ENCODE measurements at regions not wholly inside any gene's neighbourhood (a gene's known extent, or its start where the extent isn't known, plus 50 kb on each side); places are given as distances from the start of the nearest gene placed in this dataset.

- TF ChIP-seq, protein P1, sequence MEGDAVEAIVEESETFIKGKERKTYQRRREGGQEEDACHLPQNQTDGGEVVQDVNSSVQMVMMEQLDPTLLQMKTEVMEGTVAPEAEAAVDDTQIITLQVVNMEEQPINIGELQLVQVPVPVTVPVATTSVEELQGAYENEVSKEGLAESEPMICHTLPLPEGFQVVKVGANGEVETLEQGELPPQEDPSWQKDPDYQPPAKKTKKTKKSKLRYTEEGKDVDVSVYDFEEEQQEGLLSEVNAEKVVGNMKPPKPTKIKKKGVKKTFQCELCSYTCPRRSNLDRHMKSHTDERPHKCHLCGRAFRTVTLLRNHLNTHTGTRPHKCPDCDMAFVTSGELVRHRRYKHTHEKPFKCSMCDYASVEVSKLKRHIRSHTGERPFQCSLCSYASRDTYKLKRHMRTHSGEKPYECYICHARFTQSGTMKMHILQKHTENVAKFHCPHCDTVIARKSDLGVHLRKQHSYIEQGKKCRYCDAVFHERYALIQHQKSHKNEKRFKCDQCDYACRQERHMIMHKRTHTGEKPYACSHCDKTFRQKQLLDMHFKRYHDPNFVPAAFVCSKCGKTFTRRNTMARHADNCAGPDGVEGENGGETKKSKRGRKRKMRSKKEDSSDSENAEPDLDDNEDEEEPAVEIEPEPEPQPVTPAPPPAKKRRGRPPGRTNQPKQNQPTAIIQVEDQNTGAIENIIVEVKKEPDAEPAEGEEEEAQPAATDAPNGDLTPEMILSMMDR (IDR thresholded peaks at IDR 0.05; ENCODE audit: insufficient read depth, low read length), result peak; percentile 6
- TF ChIP-seq REST (IDR thresholded peaks at IDR 0.05; ENCODE audit: insufficient replicate concordance, low read depth), result no peak
- DNase-seq (ENCODE audit: low read depth in 1 of 2, low spot score in 1 of 2), result peak; percentile 17 to 60
- H3K27ac ChIP-seq (replicated peaks), result no peak overlapping the region
- no peak overlapping the region for H3K4me3 ChIP-seq (replicated peaks; ENCODE audit: insufficient read depth, low read length)
- no peaks in the 10 kb centered on the region for H3K27me3 ChIP-seq (ENCODE audit: insufficient read depth, poor library complexity, severe bottlenecking)
These were observed 262.7 kb upstream of the ALG10B start for GRCh38 chr12:38053655-38054464.

DNA sequence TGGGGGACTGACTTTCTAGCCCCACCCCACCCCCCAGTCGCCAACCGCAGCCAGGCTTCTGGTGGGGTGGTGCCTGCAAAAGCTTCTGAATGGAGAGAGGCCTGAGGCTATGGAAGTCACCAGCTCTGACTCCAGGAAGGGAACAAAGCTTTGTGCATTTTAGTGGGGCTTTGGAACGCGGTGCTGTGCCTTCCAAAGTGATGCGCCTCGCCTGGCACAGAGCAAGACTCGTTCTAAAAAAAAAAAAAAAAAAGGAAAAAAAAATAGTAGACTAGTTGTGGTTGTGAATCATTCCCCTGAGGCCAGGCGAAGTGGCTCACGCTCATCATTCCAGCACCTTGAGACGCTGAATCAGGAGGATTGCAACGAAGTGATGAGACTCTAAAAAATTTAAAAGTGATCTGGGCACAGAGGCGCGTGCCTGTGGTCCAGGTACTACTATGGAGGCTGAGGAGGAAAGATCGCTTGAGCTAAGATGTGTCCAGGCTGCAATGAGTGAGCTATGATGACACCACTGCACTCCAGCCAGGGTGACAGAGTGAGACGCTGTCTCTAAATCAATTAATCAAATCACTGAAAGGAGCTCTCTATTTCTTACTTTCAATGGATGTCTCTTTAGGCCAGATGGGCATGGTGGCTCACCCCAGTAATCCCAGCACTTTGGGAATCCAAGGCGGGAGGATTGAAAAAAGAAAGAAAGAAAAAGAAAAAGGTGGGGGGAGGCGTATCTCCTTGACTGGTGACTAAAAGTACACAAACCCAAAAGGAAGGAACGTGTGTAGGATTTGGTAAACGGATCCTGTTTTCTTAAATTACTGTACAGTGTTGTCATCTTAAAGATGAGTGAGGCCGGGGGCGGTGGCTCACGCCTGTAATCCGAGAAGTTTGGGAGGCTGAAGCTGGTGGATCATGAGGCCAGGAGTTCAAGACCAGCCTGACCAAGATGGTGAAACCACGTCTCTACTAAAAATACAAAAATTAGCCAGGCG is 259.6 kb upstream of the ALG10B start:
- H3K4me3 ChIP-seq (replicated peaks; ENCODE audit: insufficient read depth, low read length), result no peak overlapping the region
- H3K27ac ChIP-seq (replicated peaks), result no peak overlapping the region

More for the DNA sequence above, 259.6 kb upstream of the ALG10B start:
- H3K27me3 ChIP-seq (ENCODE audit: insufficient read depth, poor library complexity, severe bottlenecking), result no peaks in the 10 kb centered on the region
- no peak for DNase-seq (ENCODE audit: low read depth in 1 of 2, low spot score in 1 of 2)
- no peak for TF ChIP-seq GABPA (IDR thresholded peaks at IDR 0.05; ENCODE audit: low read depth)
- no peak for TF ChIP-seq POLR2AphosphoS5 (IDR thresholded peaks at IDR 0.05; ENCODE audit: low read depth)
- TF ChIP-seq SPI1 (IDR thresholded peaks at IDR 0.05; ENCODE audit: borderline replicate concordance, low read depth), result no peak
- TF ChIP-seq, protein P1 (IDR thresholded peaks at IDR 0.05; ENCODE audit: insufficient read depth, low read length), result no peak
- no peak for TF ChIP-seq REST (IDR thresholded peaks at IDR 0.05; ENCODE audit: insufficient replicate concordance, low read depth)

Measured in HL-60 (cell line).